Smooth muscle cell (in vitro differentiated cells): ENCODE measurements at regions not wholly inside any gene's neighbourhood (a gene's known extent, or its start where the extent isn't known, plus 50 kb on each side); places are given as distances from the start of the nearest gene placed in this dataset.
"Not testable (repeated sequence)": the region's sequence is repeated elsewhere in the genome, so short reads cannot be mapped to it uniquely, and the experiment has no call there.

Experiments used
- DNase-seq: peaks from one replicate; lab custom pipeline; 2025; ENCODE audit not compliant: unreplicated experiment; lab: John Stamatoyannopoulos, UW
- H2AFZ ChIP-seq: fragments of 200-600 bp; sonication (generic); 2 replicates; pipeline ENCODE4 v1.6.0; 2016; ENCODE audit warnings: antibody characterized with exemption, low read depth, mild to moderate bottlenecking
- H3F3A ChIP-seq: fragments of 200-600 bp; sonication (generic); 2 replicates; pipeline ENCODE4 v1.6.0; 2017; ENCODE audit warnings: antibody characterized with exemption, low read depth
- H3K27ac ChIP-seq: fragments of 200-600 bp; sonication (generic); 2 replicates; pipeline ENCODE4 v1.5.1; 2016; ENCODE audit warnings: low read depth, mild to moderate bottlenecking
- H3K27me3 ChIP-seq: fragments of 200-600 bp; sonication (generic); 2 replicates; pipeline ENCODE4 v1.6.1; 2016; ENCODE audit warnings: low read depth, mild to moderate bottlenecking
- H3K36me3 ChIP-seq: fragments of 200-600 bp; sonication (generic); 2 replicates; pipeline ENCODE4 v1.5.1; 2016; ENCODE audit warnings: low read depth
- H3K4me1 ChIP-seq: fragments of 200-600 bp; sonication (generic); 2 replicates; pipeline ENCODE4 v1.5.1; 2016; ENCODE audit warnings: low read depth
- H3K4me2 ChIP-seq: fragments of 200-600 bp; sonication (generic); 2 replicates; pipeline ENCODE4 v1.6.0; 2016; ENCODE audit warnings: mild to moderate bottlenecking
- H3K4me3 ChIP-seq: fragments of 200-600 bp; sonication (generic); 2 replicates; pipeline ENCODE4 v1.5.1; 2016; ENCODE audit warnings: mild to moderate bottlenecking
- H3K79me2 ChIP-seq: fragments of 200-600 bp; sonication (generic); 2 replicates; pipeline ENCODE4 v1.6.0; 2016; ENCODE audit warnings: low read depth, mild to moderate bottlenecking
- H3K9ac ChIP-seq: fragments of 200-600 bp; sonication (generic); 2 replicates; pipeline ENCODE4 v1.6.0; 2016; ENCODE audit warnings: low read depth
- H3K9me3 ChIP-seq: fragments of 200-600 bp; sonication (generic); replicated peaks from 2 replicates; pipeline ENCODE4 v1.5.1; 2016; ENCODE audit warnings: low read depth
- H4K20me1 ChIP-seq: fragments of 200-600 bp; sonication (generic); 2 replicates; pipeline ENCODE4 v1.6.0; 2016; ENCODE audit warnings: low read depth
- WGBS: methylation state at CpG from one replicate; pipeline ENCODE4 v1.1.7; 2016; ENCODE audit warnings: low lambda C conversion rate; 5-methylcytosine and 5-hydroxymethylcytosine counted together

DNA sequence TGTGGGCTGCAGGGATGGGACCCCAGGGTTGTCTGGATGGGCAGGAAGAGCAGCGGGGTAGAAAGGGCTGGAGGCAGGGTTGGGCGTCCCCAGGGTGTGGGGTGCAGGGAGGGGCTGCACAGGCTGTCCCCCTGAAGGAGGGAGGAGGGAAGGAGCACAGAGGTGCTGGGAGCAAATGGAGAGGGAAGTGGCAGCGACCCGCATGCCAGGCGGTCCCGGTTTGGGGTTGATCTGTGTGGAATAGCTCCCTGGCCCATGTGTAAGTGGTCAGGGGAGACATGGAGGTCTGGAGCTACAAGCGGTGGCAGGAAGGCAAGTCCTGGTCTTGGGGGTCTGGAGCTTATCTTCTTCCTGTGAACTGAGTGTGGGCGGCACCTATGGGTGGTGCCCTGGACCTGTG, 532.0 kb downstream of the GOLGA6L6 start:
- not testable (repeated sequence) for H3K4me2 ChIP-seq, DNase-seq, H3K27ac ChIP-seq, H4K20me1 ChIP-seq, H3K9ac ChIP-seq, H3K36me3 ChIP-seq, H3K27me3 ChIP-seq, H3F3A ChIP-seq, H3K79me2 ChIP-seq, H3K9me3 ChIP-seq, H2AFZ ChIP-seq, H3K4me1 ChIP-seq, H3K4me3 ChIP-seq
- 96% methylated on average over 4 of the region's 8 CpGs for WGBS

DNA sequence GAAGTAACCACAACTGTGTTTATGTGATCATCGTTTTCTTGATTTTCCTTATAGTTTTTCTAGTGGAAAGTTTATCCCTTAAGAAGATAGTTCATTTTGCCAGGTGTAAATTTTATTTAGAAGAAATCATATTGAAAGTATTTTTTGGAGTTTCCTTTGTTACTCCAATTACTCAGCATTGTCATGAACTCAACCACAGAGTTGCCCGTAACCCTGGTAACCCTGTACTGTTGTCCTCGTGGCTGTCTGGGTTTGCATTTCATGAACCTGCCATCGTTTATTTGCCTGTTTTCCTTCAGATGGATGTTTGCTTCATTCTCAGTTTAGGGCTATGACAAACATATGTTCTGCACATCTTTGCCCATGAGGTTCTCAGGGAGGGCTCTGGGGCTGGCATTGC, 534.3 kb downstream of the GOLGA6L6 start:
- H3K27ac ChIP-seq, H3K36me3 ChIP-seq: not testable (repeated sequence)

DNA sequence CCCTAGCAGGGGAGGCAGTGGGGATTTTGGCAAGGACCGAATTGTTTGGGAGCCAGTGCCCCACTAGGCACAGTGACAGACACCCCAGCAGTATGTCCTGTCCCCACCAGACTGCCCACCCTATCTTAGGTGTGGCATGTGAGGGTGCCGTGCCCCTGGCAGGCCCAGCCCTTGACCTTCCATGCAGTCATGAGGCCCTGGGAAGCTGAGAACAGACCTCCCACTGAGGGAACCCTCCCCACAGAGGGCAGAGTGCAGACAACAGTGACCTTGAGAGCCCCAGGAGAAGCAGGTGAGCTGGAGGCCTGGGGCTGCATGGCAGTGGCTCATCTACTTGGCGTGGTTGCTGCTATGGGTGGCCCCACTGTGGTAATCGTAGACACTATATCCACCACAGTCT, 538.1 kb downstream of the GOLGA6L6 start:
- not testable (repeated sequence) for H3K79me2 ChIP-seq, H3K9ac ChIP-seq, H3K4me2 ChIP-seq, H3K27me3 ChIP-seq, H3F3A ChIP-seq, H4K20me1 ChIP-seq, H3K4me3 ChIP-seq, H3K36me3 ChIP-seq, H3K27ac ChIP-seq, DNase-seq, H3K9me3 ChIP-seq, H3K4me1 ChIP-seq, H2AFZ ChIP-seq
- 81% methylated on average over 3 of the region's 4 CpGs for WGBS

More for the DNA sequence above, 534.3 kb downstream of the GOLGA6L6 start:
- H3K9me3 ChIP-seq, H3K9ac ChIP-seq, H3K4me3 ChIP-seq, H3K4me2 ChIP-seq, H3K27me3 ChIP-seq, H3K4me1 ChIP-seq, H3F3A ChIP-seq, DNase-seq, H2AFZ ChIP-seq, H3K79me2 ChIP-seq, H4K20me1 ChIP-seq: not testable (repeated sequence)
- WGBS: 61% methylated on average over 4 of the region's 4 CpGs

DNA sequence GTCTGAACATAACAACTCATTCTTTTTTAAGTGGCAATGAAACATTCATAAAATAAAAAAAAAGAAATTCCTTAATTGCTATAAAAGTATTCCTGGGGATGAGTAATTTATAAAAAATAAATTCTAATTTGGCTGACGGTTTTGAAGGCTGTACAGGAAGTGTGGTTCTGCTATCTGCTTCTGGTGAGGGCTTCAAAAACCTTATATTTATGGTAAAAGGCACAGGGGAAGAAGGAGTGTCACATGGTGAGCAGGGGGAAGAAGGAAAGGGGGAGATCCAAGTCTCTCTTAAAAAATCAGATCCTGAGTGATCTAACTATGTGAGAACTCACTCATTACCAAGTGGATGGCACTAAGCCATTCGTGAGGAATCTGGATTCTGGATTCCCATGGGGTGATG, 539.0 kb downstream of the GOLGA6L6 start:
- H3K4me2 ChIP-seq, H3K27ac ChIP-seq, DNase-seq, H4K20me1 ChIP-seq, H3K79me2 ChIP-seq, H3K9me3 ChIP-seq, H3F3A ChIP-seq, H3K4me3 ChIP-seq, H3K9ac ChIP-seq, H3K27me3 ChIP-seq, H2AFZ ChIP-seq, H3K4me1 ChIP-seq, H3K36me3 ChIP-seq: not testable (repeated sequence)
- WGBS: 50% methylated on average over 1 of the region's 2 CpGs

DNA sequence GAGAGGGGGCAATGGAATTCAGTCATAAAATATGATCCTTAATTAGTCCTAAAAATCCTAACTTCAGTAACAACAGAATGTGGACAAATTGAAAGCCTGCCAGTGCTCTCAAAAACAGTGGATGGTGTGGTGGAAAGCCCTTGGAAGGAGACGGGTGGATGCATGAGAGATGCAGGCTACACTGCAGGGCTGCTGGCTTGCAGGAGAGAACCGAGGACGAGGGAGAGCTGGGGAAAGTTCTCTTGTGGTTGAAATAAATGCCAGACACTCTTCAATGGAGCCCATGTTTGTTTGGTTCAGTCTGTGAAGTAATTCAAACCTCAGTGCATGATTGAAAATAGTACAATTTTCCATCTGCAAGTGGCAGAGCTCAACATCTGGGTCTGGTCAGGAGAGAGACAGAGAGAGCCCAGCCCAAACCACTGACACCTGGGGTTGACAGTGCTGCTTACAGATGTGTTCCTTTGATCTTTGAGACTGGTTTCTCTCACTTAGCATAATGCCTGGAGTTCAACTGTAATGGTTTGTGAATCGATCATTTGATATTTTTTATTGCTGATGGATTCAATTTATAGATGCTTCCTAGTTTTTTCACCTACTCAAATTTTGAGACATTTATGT, 544.9 kb downstream of the GOLGA6L6 start:
- not testable (repeated sequence) for H3K9me3 ChIP-seq, H3K79me2 ChIP-seq, H4K20me1 ChIP-seq, H3K4me1 ChIP-seq, DNase-seq, H3F3A ChIP-seq, H3K4me3 ChIP-seq, H3K9ac ChIP-seq, H3K36me3 ChIP-seq, H3K27me3 ChIP-seq, H3K27ac ChIP-seq, H3K4me2 ChIP-seq, H2AFZ ChIP-seq
- WGBS: 54% methylated on average over 3 of the region's 4 CpGs

DNA sequence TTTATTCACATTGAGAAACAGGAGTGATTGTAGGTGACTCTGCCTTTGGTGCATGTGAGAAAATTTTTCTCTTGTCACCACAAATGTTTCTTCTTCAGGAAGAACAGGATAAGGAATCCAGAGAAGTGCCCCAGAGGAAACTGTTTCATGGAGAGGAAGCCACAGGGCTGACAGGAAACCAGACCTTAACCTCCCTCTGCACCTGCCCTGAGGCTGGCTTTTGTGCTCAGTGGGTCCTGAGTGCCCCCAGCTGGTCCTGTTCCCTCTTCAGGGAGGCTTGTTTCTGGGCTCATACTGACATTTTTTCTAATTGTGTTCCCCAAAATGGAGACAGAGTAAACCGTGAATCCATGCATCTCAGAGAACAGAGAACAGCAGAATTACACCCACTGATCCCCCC, 546.3 kb downstream of the GOLGA6L6 start:
- not testable (repeated sequence) for H3K36me3 ChIP-seq, H3K4me1 ChIP-seq, H3K9ac ChIP-seq, H2AFZ ChIP-seq, H3K9me3 ChIP-seq, H3K4me3 ChIP-seq, H3K79me2 ChIP-seq, DNase-seq, H4K20me1 ChIP-seq, H3K4me2 ChIP-seq, H3F3A ChIP-seq, H3K27ac ChIP-seq, H3K27me3 ChIP-seq
- WGBS: 42% methylated on average over 1 of the region's 1 CpG
